KG1 (cell line): ENCODE measurements at regions not wholly inside any gene's neighbourhood (a gene's known extent, or its start where the extent isn't known, plus 50 kb on each side); places are given as distances from the start of the nearest gene placed in this dataset.
"Not testable (repeated sequence)": the region's sequence is repeated elsewhere in the genome, so short reads cannot be mapped to it uniquely, and the experiment has no call there.

Experiments used
- DNase-seq: peaks from one replicate; lab custom pipeline; 2025; lab: John Stamatoyannopoulos, UW

- DNase-seq, result no peak
These were observed 66.7 kb upstream of the MYO3A start for GRCh38 chr10:25867321-25867720.

GRCh38 chr10:25869067-25869591, 64.9 kb upstream of the MYO3A start:
- no peak for DNase-seq

- no peak for DNase-seq
These were observed 64.4 kb upstream of the MYO3A start for GRCh38 chr10:25869609-25870008.

- not testable (repeated sequence) for DNase-seq
These were observed 59.6 kb upstream of the MYO3A start for GRCh38 chr10:25874402-25874801.

- peak; percentile 2 for DNase-seq
These were observed 58.4 kb upstream of the MYO3A start for GRCh38 chr10:25875556-25876165.

- DNase-seq, result no peak
These were observed 56.7 kb upstream of the MYO3A start for GRCh38 chr10:25877296-25877695.
